Heart right ventricle (tissue), 16 donors: ENCODE measurements at regions not wholly inside any gene's neighbourhood (a gene's known extent, or its start where the extent isn't known, plus 50 kb on each side); places are given as distances from the start of the nearest gene placed in this dataset.

Source experiments
- ATAC-seq, 8 donors: fragments of 200-7000 bp; cut with Tn5 transposase; one replicate each; pipeline ENCODE4 v1.9.1; 2020; ENCODE audit warnings: mild to moderate bottlenecking in 8 of 8, moderate library complexity in 8 of 8, moderate number of reproducible peaks in 1 of 8
- DNase-seq, 2 donors: peaks; one replicate each; pipeline ENCODE4 v3.0.0-alpha.2; 2020
- H3K27ac ChIP-seq, 10 donors: fragments of 200-600 bp; sonication (generic) in 2 of 10; one replicate each; pipeline versions ENCODE4 v1.5.0 to v1.8.0; 2020 to 2022; ENCODE audit warnings: mild to moderate bottlenecking in 3 of 10
- H3K27me3 ChIP-seq, 7 donors: fragments of 200-600 bp; one replicate each; pipeline ENCODE4 v1.8.0; 2021 to 2022; ENCODE audit warnings: mild to moderate bottlenecking in 2 of 7
- H3K36me3 ChIP-seq, 9 donors: fragments of 200-600 bp; sonication (generic) in 1 of 9; one replicate each; pipeline versions ENCODE4 v1.5.0 to v1.8.0; 2020 to 2022; ENCODE audit warnings: mild to moderate bottlenecking in 2 of 9
- H3K4me1 ChIP-seq, 9 donors: fragments of 200-600 bp; sonication (generic) in 1 of 9; one replicate each; pipeline versions ENCODE4 v1.5.0 to v1.8.0; 2020 to 2022; ENCODE audit warnings: mild to moderate bottlenecking in 4 of 9
- H3K4me3 ChIP-seq, 10 donors: fragments of 200-600 bp; sonication (generic) in 2 of 10; one replicate each; pipeline versions ENCODE4 v1.5.0 to v1.8.0; 2020 to 2022; ENCODE audit warnings: mild to moderate bottlenecking in 7 of 10, moderate library complexity in 2 of 10
- H3K9me3 ChIP-seq, 11 donors: fragments of 200-600 bp in 10 of 11; sonication (generic) in 2 of 11; one replicate each; pipeline versions ENCODE4 v1.5.0 to v1.8.0; 2013 to 2022; ENCODE audit warnings: mild to moderate bottlenecking in 2 of 11, control low read depth in 1 of 11, moderate library complexity in 1 of 11
- WGBS, 2 donors: extraction: QIAGEN DNeasy Blood & Tissue Kit; methylation state at CpG; one replicate each; pipeline ENCODE4 v1.1.7; 2013; ENCODE audit warnings: inconsistent platforms in 1 of 2; 5-methylcytosine and 5-hydroxymethylcytosine counted together
- intact Hi-C, 10 donors: fragments of 100-400 bp; cut with DNase I; formaldehyde crosslinking; loops; one replicate each; pipeline versions ENCODE4 v1.11.1 to v1.14.2; 2022
- TF ChIP-seq, protein P1 (sequence below), 9 donors: fragments of 200-600 bp; sonication (generic) in 2 of 9; IDR thresholded peaks; one replicate each; pipeline versions ENCODE4 v1.5.0 to v1.8.0; 2021 to 2022; ENCODE audit warnings: antibody characterized with exemption in 9 of 9, mild to moderate bottlenecking in 5 of 9, moderate library complexity in 1 of 9
- donor health status: Arrhythmogenic right ventricular cardiomyopathy.
- donor health status: ischemic (EF 13 %, LVEDD 7.1; RV severe dilation, severe dysfunction).
- donor health status: healthy with polysubstance abuse.
- donor health status: DM: no; HTN: yes; CAD: no.
- donor health status: DM: no; HTN: no; CAD: no.
- donor health status: ischemic (EF 25% LVEDD 6.9; RV normal size, moderate dysfunction).
- donor health status: ischemic (EF 25% LVEDD 5.7; RV mildly dilated, moderate dysfunction).
- donor health status: healthy.
- donor health status: DM: yes; HTN: yes; CAD: no.
- donor health status: Ischemic cardiomyopathy.
- donor health status: ischemic (EF 35%, LVEDD 5.7; RV mildly dilated, moderate dysfunction).
- donor health status: nonischemic (EF 11% LVEDD 7.7; RV severe dilation, severe dysfunction).
- donor health status: DM: yes; HTN: yes; CAD: no.
- donor health status: PGD.
- donor health status: ischemic (EF 29% LVEDD 5.4; RV normal size, mild dysfunction).
- donor health status: nonischemic (EF 23%, LVEDD 6.1; RV moderate dilation, normal function).

DNA sequence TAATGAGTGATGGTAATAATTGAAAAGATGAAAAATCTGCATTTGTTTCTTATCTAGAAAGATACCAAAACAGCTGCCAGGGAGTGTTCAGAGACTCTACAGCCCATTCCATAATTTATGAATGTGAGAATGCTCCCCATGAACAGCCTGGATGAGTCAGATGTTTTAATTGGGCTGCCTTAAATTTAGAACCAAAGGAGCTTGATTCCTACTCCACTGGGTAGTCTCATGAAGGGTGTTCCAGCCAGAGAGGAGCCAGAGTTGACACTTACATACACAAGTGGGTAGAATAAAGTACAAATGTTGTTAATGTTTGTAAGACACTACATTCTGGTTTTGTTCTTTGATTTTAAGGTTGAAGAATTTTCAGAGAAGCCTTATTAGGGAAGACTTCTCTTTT, 123.2 kb upstream of the PRNP start:
- Histone ChIP-seq H3K27ac (no peak overlapping the region), H3K4me3 (no peak overlapping the region), H3K36me3 (no peaks in the 10 kb centered on the region), H3K27me3 (peaks cover 0 to 18% (median 0%) of the 10 kb centered on the region in 7 donors), H3K9me3 (peaks cover 0 to 25% (median 0%) of the 10 kb centered on the region in 11 donors), H3K4me1 (no peaks in the 10 kb centered on the region)
- ATAC-seq (no peak), DNase-seq (no peak)
- TF ChIP-seq, protein P1, sequence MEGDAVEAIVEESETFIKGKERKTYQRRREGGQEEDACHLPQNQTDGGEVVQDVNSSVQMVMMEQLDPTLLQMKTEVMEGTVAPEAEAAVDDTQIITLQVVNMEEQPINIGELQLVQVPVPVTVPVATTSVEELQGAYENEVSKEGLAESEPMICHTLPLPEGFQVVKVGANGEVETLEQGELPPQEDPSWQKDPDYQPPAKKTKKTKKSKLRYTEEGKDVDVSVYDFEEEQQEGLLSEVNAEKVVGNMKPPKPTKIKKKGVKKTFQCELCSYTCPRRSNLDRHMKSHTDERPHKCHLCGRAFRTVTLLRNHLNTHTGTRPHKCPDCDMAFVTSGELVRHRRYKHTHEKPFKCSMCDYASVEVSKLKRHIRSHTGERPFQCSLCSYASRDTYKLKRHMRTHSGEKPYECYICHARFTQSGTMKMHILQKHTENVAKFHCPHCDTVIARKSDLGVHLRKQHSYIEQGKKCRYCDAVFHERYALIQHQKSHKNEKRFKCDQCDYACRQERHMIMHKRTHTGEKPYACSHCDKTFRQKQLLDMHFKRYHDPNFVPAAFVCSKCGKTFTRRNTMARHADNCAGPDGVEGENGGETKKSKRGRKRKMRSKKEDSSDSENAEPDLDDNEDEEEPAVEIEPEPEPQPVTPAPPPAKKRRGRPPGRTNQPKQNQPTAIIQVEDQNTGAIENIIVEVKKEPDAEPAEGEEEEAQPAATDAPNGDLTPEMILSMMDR (IDR thresholded peaks at IDR 0.05) = no peak
- intact Hi-C loops = no loop called here

DNA sequence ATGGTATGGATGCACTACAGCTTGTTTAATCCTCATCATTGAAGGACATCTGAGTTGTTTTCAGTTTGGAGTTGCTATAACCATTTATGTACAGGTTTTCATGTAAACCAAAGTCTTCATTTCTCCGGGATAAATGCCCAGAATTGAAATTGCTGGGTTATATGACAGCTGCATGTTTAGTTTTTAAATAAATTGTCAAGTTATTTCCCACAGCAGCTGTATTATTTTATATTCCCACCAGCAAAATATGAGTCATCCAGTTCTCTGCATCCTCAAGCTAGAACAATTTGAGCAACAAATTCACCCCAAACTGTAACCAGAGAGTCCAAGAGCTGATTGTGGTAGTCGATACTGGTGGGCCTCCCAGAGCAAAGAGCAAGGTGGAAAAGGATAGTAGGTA, 125.6 kb upstream of the PRNP start:
- TF ChIP-seq, protein P1 (IDR thresholded peaks at IDR 0.05) = no peak
- Histone ChIP-seq H3K9me3 (peaks cover 0 to 21% (median 0%) of the 10 kb centered on the region in 11 donors), H3K36me3 (no peaks in the 10 kb centered on the region), H3K27me3 (peaks cover 0 to 18% (median 0%) of the 10 kb centered on the region in 7 donors), H3K4me1 (no peaks in the 10 kb centered on the region), H3K27ac (no peak overlapping the region), H3K4me3 (no peak overlapping the region)
- 74 to 76% methylated on average over 2 of the region's 2 CpGs for WGBS, 2 donors
- no peak for ATAC-seq
- no peak for DNase-seq
- intact Hi-C loops = no loop called here

DNA sequence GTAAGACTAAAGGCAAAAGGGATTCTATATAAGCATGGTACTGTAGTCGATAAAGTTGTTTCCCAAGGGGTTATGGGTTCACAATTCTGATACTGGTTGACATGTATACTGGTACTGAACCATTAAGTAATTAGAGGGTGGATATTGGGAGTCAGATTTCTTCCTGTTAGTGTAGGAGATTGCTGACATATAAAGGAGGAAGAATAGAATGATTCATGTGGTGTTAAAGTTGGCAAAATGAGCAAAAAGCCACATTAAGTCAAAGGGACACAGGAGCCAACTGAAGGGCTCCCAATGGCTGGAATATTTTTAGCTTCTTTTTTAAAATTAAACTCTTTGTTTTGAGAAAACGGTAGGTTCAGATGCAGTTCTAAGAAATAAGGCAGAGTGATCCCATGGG, 126.3 kb upstream of the PRNP start:
- no peak overlapping the region for H3K27ac ChIP-seq
- intact Hi-C loops = no loop called here
- H3K36me3 ChIP-seq = no peaks in the 10 kb centered on the region
- H3K4me3 ChIP-seq = no peak overlapping the region
- no peaks in the 10 kb centered on the region for H3K4me1 ChIP-seq
- peaks cover 0 to 21% (median 0%) of the 10 kb centered on the region in 11 donors for H3K9me3 ChIP-seq
- TF ChIP-seq, protein P1 (IDR thresholded peaks at IDR 0.05) = no peak
- ATAC-seq = no peak
- peaks cover 0 to 18% (median 0%) of the 10 kb centered on the region in 7 donors for H3K27me3 ChIP-seq
- WGBS, 2 donors = 53 to 66% methylated on average over 2 of the region's 2 CpGs
- DNase-seq = no peak

DNA sequence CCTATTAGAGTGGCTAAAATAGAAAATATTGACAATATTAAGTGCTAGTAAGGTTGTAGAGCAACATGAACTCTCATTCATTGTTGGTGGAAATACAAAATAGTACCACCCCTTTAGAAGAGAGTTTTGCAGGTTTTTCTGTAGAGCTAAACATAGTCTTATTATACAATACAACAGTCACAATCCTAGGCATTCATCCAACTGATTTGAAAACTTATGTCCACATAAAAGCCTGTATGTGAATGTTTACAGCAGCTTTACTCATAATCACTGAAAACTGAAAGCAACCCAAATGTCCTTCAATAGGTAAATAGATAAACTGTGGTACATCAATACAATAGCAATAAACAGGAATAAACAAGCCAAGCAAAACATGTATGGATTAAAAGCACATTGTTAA, 127.2 kb upstream of the PRNP start:
- H3K4me3 ChIP-seq = no peak overlapping the region
- TF ChIP-seq, protein P1 (IDR thresholded peaks at IDR 0.05) = no peak
- intact Hi-C loops = no loop called here
- peaks cover 0 to 18% (median 0%) of the 10 kb centered on the region in 7 donors for H3K27me3 ChIP-seq
- H3K36me3 ChIP-seq = no peaks in the 10 kb centered on the region
- peaks cover 0 to 16% (median 0%) of the 10 kb centered on the region in 11 donors for H3K9me3 ChIP-seq
- H3K4me1 ChIP-seq = no peaks in the 10 kb centered on the region
- ATAC-seq (no peak), DNase-seq (no peak)
- no peak overlapping the region for H3K27ac ChIP-seq
